Fibroblast of villous mesenchyme (primary cell): ENCODE measurements at regions not wholly inside any gene's neighbourhood (a gene's known extent, or its start where the extent isn't known, plus 50 kb on each side); places are given as distances from the start of the nearest gene placed in this dataset.

Experiments
- DNase-seq: peaks from one replicate; pipeline ENCODE4 v3.0.0-alpha.2; 2010; ENCODE audit warnings: low read depth
- H3K4me3 ChIP-seq: 2 replicates; pipeline ENCODE4 v1.5.1; 2011; ENCODE audit warnings: low read depth, mild to moderate bottlenecking, low read length
- TF ChIP-seq, protein P1 (sequence below): IDR thresholded peaks from 2 replicates; pipeline ENCODE4 v1.5.1; 2012; ENCODE audit warnings: low read depth, mild to moderate bottlenecking, low read length; ENCODE audit not compliant: insufficient read depth

DNA sequence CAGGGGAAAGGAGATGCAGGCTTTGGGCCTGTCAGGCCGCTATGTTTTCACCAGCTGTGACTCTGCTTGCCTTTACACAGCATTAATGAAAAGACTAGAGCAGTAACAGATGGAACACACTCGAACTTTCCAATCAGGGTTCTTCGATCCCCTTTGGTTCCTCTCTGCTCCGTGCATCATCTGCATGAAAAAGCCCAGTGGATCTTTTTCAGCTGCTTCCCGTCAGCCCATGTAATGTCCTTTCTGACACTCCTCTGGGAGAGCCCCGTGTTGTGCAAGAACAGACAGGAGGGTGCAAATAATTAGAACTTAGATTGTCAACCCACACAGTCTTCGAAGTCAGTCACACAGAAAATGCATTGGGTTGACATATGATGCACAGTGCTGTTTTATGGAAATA lies 448.9 kb upstream of the ZNF462 start:
- no peak for DNase-seq
- H3K4me3 ChIP-seq, result no peak overlapping the region
- TF ChIP-seq, protein P1, sequence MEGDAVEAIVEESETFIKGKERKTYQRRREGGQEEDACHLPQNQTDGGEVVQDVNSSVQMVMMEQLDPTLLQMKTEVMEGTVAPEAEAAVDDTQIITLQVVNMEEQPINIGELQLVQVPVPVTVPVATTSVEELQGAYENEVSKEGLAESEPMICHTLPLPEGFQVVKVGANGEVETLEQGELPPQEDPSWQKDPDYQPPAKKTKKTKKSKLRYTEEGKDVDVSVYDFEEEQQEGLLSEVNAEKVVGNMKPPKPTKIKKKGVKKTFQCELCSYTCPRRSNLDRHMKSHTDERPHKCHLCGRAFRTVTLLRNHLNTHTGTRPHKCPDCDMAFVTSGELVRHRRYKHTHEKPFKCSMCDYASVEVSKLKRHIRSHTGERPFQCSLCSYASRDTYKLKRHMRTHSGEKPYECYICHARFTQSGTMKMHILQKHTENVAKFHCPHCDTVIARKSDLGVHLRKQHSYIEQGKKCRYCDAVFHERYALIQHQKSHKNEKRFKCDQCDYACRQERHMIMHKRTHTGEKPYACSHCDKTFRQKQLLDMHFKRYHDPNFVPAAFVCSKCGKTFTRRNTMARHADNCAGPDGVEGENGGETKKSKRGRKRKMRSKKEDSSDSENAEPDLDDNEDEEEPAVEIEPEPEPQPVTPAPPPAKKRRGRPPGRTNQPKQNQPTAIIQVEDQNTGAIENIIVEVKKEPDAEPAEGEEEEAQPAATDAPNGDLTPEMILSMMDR, result no peak

DNA sequence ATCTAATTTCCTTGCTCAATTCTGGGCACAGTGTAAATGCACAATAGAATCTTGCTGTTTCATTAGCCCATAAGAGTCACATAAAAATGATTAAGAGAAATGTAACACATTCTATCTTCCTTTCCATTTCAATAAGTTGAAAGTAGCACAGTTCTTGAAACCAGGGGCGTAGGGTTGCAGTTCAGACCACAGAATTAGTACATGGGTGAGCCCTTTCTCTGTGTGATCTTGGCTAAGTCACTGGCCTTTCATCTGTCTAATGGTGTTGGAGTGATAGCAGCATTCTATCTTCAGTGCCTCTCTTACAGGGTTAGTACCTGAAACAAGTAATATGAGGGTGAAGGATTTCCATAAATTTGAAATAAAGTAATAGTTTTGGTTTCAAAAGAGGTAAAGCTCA lies 445.3 kb upstream of the ZNF462 start:
- no peak for DNase-seq
- TF ChIP-seq, protein P1, result no peak
- no peak overlapping the region for H3K4me3 ChIP-seq

DNA sequence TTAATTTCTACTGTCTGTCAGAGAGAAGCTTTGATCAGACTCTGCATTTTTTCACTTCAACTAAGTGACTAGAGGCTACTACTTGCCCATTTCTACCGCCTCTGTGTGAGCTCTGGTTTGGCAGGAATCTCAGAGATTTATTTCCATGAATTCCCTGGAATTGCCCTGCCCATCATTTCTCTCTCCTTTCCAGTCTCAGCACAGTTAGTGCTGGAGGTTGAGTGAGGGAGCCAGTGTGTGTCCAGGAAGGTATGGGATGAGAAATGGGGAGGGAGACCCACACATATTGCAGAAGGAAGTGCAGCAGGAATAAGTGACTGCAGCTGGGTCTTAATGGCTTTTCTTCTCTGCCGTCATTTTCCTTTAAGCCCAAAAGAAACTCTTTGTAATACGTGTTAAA lies 443.1 kb upstream of the ZNF462 start:
- H3K4me3 ChIP-seq, result no peak overlapping the region
- TF ChIP-seq, protein P1, result no peak
- no peak for DNase-seq

- no peak overlapping the region for H3K4me3 ChIP-seq
- TF ChIP-seq, protein P1, result no peak
- DNase-seq, result peak; percentile 1
Measured at GRCh38 chr9:106420511-106420944, 442.4 kb upstream of the ZNF462 start.

- TF ChIP-seq, protein P1, result no peak
- no peak overlapping the region for H3K4me3 ChIP-seq
- no peak for DNase-seq
Measured at GRCh38 chr9:106421772-106422171, 441.2 kb upstream of the ZNF462 start.

DNA sequence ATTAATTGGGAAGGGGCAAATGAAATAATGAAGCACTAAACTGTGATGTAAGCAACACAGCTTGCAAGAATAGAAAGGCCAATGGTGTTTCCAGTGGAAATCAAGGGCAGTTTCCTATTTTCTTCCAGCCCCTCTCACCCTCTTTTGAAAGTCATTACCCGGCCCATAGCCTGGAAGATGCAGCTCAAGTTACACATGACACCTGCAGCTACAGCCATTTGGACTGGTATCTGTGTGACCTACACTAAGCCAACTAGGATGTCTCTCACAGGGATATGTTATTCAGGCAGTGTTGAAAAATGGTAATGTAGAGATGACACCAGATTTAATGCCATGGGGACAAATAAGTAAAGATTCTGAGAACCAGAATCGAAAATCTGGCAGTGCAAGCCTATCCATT lies 439.4 kb upstream of the ZNF462 start:
- TF ChIP-seq, protein P1, result no peak
- DNase-seq, result no peak
- no peak overlapping the region for H3K4me3 ChIP-seq

DNA sequence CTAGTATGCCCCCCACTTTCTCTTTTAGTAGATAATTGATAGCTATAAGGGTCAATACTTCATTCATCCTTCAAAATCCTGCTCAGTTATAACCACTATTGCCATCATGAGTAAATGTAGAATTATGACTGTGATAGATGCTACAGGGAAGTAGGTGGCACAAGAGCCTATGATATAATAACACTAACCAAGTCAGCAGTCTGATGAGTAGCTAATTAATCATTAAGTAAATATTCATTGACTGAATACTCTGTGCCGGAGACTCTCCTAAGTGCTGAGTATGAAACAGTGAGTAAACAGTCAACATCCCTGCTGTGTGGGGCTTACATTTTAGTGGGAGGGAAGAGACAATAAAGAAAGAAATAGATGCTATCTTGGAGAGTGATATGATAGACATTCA lies 430.3 kb upstream of the ZNF462 start:
- no peak for DNase-seq
- H3K4me3 ChIP-seq, result no peak overlapping the region
- TF ChIP-seq, protein P1, result no peak
